Vagina (tissue), 2 donors: ENCODE measurements at regions not wholly inside any gene's neighbourhood (a gene's known extent, or its start where the extent isn't known, plus 50 kb on each side); places are given as distances from the start of the nearest gene placed in this dataset.

ENCODE experiments used
- POLR2A ChIP-seq, 2 donors: fragments of 450-650 bp; IDR thresholded peaks; one replicate each; pipeline ENCODE4 v1.6.1; 2017; ENCODE audit warnings: antibody characterized with exemption in 2 of 2, mild to moderate bottlenecking in 2 of 2, moderate library complexity in 2 of 2
- POLR2AphosphoS5 ChIP-seq, 2 donors: sonication (generic); formaldehyde crosslinking; IDR thresholded peaks; one replicate each; pipeline ENCODE4 v1.9.0; 2017; ENCODE audit warnings: antibody characterized with exemption in 2 of 2, mild to moderate bottlenecking in 2 of 2, low read depth in 1 of 2; ENCODE audit not compliant: insufficient read depth in 1 of 2
- TF ChIP-seq, protein P1 (sequence below), 3 experiments: fragments of 450-650 bp in 2 of 3; fragments of 200-600 bp in 1 of 3; sonication (generic) in 1 of 3; IDR thresholded peaks; one replicate each; pipeline ENCODE4 v1.5.1; 2017 to 2019; ENCODE audit warnings: antibody characterized with exemption in 3 of 3, mild to moderate bottlenecking in 2 of 3, moderate library complexity in 2 of 3

DNA sequence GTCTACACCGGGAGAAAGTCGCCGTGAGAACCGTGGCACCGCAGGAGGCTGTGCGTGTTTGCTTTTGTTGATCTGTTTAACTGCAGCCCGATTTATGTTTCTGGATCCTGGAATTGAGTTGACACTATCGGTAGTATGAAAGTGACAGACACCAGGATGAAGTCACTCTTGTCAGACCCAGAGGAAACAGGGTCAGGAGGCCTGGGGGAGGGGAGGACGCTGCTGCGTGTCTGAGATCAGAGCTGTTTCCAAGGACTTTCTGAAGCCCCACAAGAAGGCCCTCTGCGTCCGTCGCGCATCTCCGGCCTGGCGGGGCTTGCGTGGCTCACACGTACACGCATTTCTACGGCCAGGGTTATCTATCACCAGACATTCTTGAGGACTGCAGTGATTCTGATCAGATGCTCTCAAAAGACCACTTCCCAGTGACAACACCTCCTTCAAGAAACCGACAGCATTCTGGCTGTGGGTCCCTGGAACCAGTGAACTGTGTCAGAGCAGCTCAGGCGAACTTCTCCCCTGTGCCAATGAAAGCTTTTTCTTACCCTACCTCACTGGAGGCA, 263.4 kb downstream of the ADGRD1 start:
- TF ChIP-seq, protein P1, sequence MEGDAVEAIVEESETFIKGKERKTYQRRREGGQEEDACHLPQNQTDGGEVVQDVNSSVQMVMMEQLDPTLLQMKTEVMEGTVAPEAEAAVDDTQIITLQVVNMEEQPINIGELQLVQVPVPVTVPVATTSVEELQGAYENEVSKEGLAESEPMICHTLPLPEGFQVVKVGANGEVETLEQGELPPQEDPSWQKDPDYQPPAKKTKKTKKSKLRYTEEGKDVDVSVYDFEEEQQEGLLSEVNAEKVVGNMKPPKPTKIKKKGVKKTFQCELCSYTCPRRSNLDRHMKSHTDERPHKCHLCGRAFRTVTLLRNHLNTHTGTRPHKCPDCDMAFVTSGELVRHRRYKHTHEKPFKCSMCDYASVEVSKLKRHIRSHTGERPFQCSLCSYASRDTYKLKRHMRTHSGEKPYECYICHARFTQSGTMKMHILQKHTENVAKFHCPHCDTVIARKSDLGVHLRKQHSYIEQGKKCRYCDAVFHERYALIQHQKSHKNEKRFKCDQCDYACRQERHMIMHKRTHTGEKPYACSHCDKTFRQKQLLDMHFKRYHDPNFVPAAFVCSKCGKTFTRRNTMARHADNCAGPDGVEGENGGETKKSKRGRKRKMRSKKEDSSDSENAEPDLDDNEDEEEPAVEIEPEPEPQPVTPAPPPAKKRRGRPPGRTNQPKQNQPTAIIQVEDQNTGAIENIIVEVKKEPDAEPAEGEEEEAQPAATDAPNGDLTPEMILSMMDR (IDR thresholded peaks at IDR 0.05), result no peak
- TF ChIP-seq POLR2A (IDR thresholded peaks at IDR 0.05) (no peak), POLR2AphosphoS5 (IDR thresholded peaks at IDR 0.05; ENCODE audit: insufficient read depth in 1 of 2, low read depth in 1 of 2) (no peak)
